ENCODE measurements at regions not wholly inside any gene's neighbourhood (a gene's known extent, or its start where the extent isn't known, plus 50 kb on each side); places are given as distances from the start of the nearest gene placed in this dataset.
"Not testable (repeated sequence)": the region's sequence is repeated elsewhere in the genome, so short reads cannot be mapped to it uniquely, and the experiment has no call there.

- not testable (repeated sequence) for TF ChIP-seq CTCF (IDR thresholded peaks at IDR 0.05; ENCODE audit: insufficient read depth, low read depth, low read length); EZH2 (IDR thresholded peaks at IDR 0.05; ENCODE audit: insufficient read depth, low read length)
These were observed 302.6 kb upstream of the TARS1 start for GRCh38 chr5:33138145-33138544.
